IMR-90 (cell line): ENCODE measurements at regions not wholly inside any gene's neighbourhood (a gene's known extent, or its start where the extent isn't known, plus 50 kb on each side); places are given as distances from the start of the nearest gene placed in this dataset.

Experiments used
- ATAC-seq: fragments of 200-7000 bp; cut with Tn5 transposase; 2 replicates; pipeline ENCODE4 v1.9.1; 2020; ENCODE audit warnings: low read depth, mild to moderate bottlenecking, moderate library complexity
- BruUV-seq: library from RNA; stranded (reverse); fragments of 400-500 nt; replicated peaks from 2 replicates; lab custom pipeline; 2021; lab: Mats Ljungman, UMichigan
- CTCF ChIA-PET: fragments of 300-600 bp; formaldehyde crosslinking; extraction: SDS; loops from one replicate; lab custom pipeline; 2021; ENCODE audit warnings: antibody characterized with exemption; lab: Yijun Ruan, JAX
- POLR2A ChIA-PET: fragments of 300-600 bp; sonication (Branson Sonifier 250); formaldehyde crosslinking; loops from one replicate; lab custom pipeline; 2022; ENCODE audit warnings: antibody characterized with exemption; ENCODE audit not compliant: unreplicated experiment; lab: Charles Lee
- DNase-seq: peaks from one replicate; pipeline ENCODE4 v3.0.0; 2013
- H2AFZ ChIP-seq: replicated peaks from 2 replicates; pipeline ENCODE3; 2013; ENCODE audit warnings: low read length, mild to moderate bottlenecking; ENCODE audit not compliant: poor library complexity
- H2AK5ac ChIP-seq: 2 replicates; pipeline ENCODE4 v1.6.1; 2013; ENCODE audit warnings: low read depth, low read length, inconsistent platforms
- H2AK9ac ChIP-seq: replicated peaks from 2 replicates; pipeline ENCODE3; 2013; ENCODE audit warnings: mild to moderate bottlenecking, low read depth, low read length, moderate library complexity; ENCODE audit not compliant: poor library complexity
- H2BK120ac ChIP-seq: 2 replicates; pipeline ENCODE4 v1.6.1; 2013; ENCODE audit warnings: low read depth, low read length, inconsistent platforms
- H2BK15ac ChIP-seq: 3 replicates; pipeline ENCODE4 v1.6.1; 2013; ENCODE audit warnings: low read depth, low read length, inconsistent platforms
- H2BK20ac ChIP-seq: 2 replicates; pipeline ENCODE4 v1.6.1; 2013; ENCODE audit warnings: low read depth, mild to moderate bottlenecking, inconsistent platforms, low read length, moderate library complexity
- H2BK5ac ChIP-seq: 2 replicates; pipeline ENCODE4 v1.6.1; 2013; ENCODE audit warnings: mild to moderate bottlenecking, low read depth, low read length, inconsistent platforms; ENCODE audit not compliant: poor library complexity, severe bottlenecking
- H3K14ac ChIP-seq: replicated peaks from 2 replicates; pipeline ENCODE4 v1.6.1; 2013; ENCODE audit warnings: low read depth, low read length, inconsistent platforms
- H3K18ac ChIP-seq: 2 replicates; pipeline ENCODE4 v1.6.1; 2013; ENCODE audit warnings: low read depth, low read length, control low read depth
- H3K23ac ChIP-seq: 2 replicates; pipeline ENCODE4 v1.6.1; 2013; ENCODE audit warnings: low read depth, low read length, inconsistent platforms
- H3K27ac ChIP-seq: 2 replicates; pipeline ENCODE4 v1.5.1; 2013; ENCODE audit warnings: mild to moderate bottlenecking, control low read depth, low read length; ENCODE audit not compliant: insufficient read depth
- H3K27me3 ChIP-seq: 2 replicates; pipeline ENCODE4 v1.6.1; 2013; ENCODE audit warnings: low read length; ENCODE audit not compliant: control insufficient read depth, insufficient read depth
- H3K36me3 ChIP-seq: 2 replicates; pipeline ENCODE4 v1.6.1; 2013; ENCODE audit warnings: low read length, mixed read lengths; ENCODE audit not compliant: control insufficient read depth, insufficient read depth
- H3K4ac ChIP-seq: 2 replicates; pipeline ENCODE4 v1.6.1; 2013; ENCODE audit warnings: low read depth, low read length, inconsistent platforms
- H3K4me1 ChIP-seq: 2 replicates; pipeline ENCODE4 v1.6.1; 2013; ENCODE audit warnings: low read length, mixed read lengths; ENCODE audit not compliant: control insufficient read depth, insufficient read depth
- H3K4me2 ChIP-seq: 2 replicates; pipeline ENCODE4 v1.6.1; 2013; ENCODE audit warnings: low read depth, mild to moderate bottlenecking, control low read depth, low read length, moderate library complexity
- H3K4me3 ChIP-seq: 2 replicates; pipeline ENCODE4 v1.5.1; 2013; ENCODE audit warnings: low read depth, mild to moderate bottlenecking, control low read depth, low read length, moderate library complexity; ENCODE audit not compliant: insufficient read depth
- H3K56ac ChIP-seq: 2 replicates; pipeline ENCODE4 v1.6.1; 2013; ENCODE audit warnings: low read length, inconsistent platforms; ENCODE audit not compliant: insufficient read depth; ENCODE audit errors: extremely low read depth
- H3K79me1 ChIP-seq, 2 experiments: 2 replicates each; pipeline ENCODE4 v1.6.1; 2013; ENCODE audit warnings: low read length in 2 of 2, inconsistent platforms in 1 of 2, low read depth in 1 of 2
- H3K9ac ChIP-seq: 2 replicates; pipeline ENCODE4 v1.6.1; 2013; ENCODE audit warnings: low read depth, low read length, control low read depth
- H3K9me1 ChIP-seq: 2 replicates; pipeline ENCODE4 v1.6.1; 2013; ENCODE audit warnings: low read length, inconsistent platforms; ENCODE audit not compliant: insufficient read depth
- H3K9me3 ChIP-seq: 2 replicates; pipeline ENCODE4 v1.6.1; 2013; ENCODE audit warnings: low read length; ENCODE audit not compliant: control insufficient read depth, insufficient read depth
- H4K20me1 ChIP-seq: 2 replicates; pipeline ENCODE4 v1.6.1; 2013; ENCODE audit warnings: low read length, inconsistent platforms; ENCODE audit not compliant: insufficient read depth
- H4K5ac ChIP-seq: 2 replicates; pipeline ENCODE4 v1.6.1; 2013; ENCODE audit warnings: mild to moderate bottlenecking, low read depth, low read length, control low read depth
- H4K8ac ChIP-seq, 2 experiments: 2 replicates each; pipeline ENCODE4 v1.6.1; 2013; ENCODE audit warnings: low read depth in 2 of 2, low read length in 2 of 2, control low read depth in 1 of 2, inconsistent platforms in 1 of 2
- H4K91ac ChIP-seq: 2 replicates; pipeline ENCODE4 v1.6.1; 2013; ENCODE audit warnings: low read depth, low read length, inconsistent platforms; ENCODE audit not compliant: insufficient read depth
- BHLHE40 ChIP-seq: fragments of 150-350 bp; IDR thresholded peaks from 2 replicates; pipeline ENCODE4 v1.6.1; 2016; ENCODE audit warnings: mild to moderate bottlenecking, low read depth, low read length
- CHD1 ChIP-seq: IDR thresholded peaks from 2 replicates; pipeline ENCODE4 v1.6.1; 2012; ENCODE audit warnings: low read depth, low read length, improper control_type of control experiment
- MAZ ChIP-seq: IDR thresholded peaks from 2 replicates; pipeline ENCODE4 v1.6.1; 2012; ENCODE audit warnings: low read depth, mild to moderate bottlenecking, low read length, improper control_type of control experiment, moderate library complexity, borderline replicate concordance
- USF2 ChIP-seq: fragments of 150-350 bp; IDR thresholded peaks from 2 replicates; pipeline ENCODE4 v1.6.1; 2017; ENCODE audit warnings: mild to moderate bottlenecking, antibody characterized with exemption, low read length, low read depth
- WGBS, 2 experiments: methylation state at CpG; one replicate each; pipeline versions ENCODE4 v1.1.5 to v1.1.7; 2013; ENCODE audit warnings: missing lambda C conversion rate in 2 of 2; ENCODE audit not compliant: insufficient read length in 1 of 2; ENCODE audit errors: extremely low coverage in 2 of 2; 5-methylcytosine and 5-hydroxymethylcytosine counted together
- dilution Hi-C: fragments of 300-500 bp; cut with HindIII; formaldehyde crosslinking; loops from one replicate; pipeline ENCODE4 v1.14.3; 2018; ENCODE audit warnings: low sequenced_read_pairs; ENCODE audit not compliant: unreplicated experiment
- in situ Hi-C: fragments of 300-500 bp; cut with MboI; formaldehyde crosslinking; loops from 3 replicates; pipeline ENCODE4 v1.14.3; 2019; ENCODE audit warnings: low sequenced_read_pairs, inconsistent platforms, mixed read lengths
- intact Hi-C: fragments of 100-400 bp; cut with micrococcal nuclease; formaldehyde crosslinking; loops from 2 replicates; pipeline ENCODE4 v1.10.0; 2022

- peak; percentile 77 for ATAC-seq
- TF ChIP-seq MAZ (no peak; the same call in 1 of the 2 replicates), USF2 (peak; percentile 93), CHD1 (no peak), BHLHE40 (peak; percentile 97)
- H2BK15ac ChIP-seq: peak overlapping the region; percentile 91; the same call in 2 of the 3 replicates
- H3K4me3 ChIP-seq: no peak overlapping the region
- H3K79me1 ChIP-seq: no peaks in the 10 kb centered on the region
- H3K4me2 ChIP-seq: 0 out of 2 replicates have a peak overlapping the region, but pooled peaks have one; percentile 17
- H3K4me1 ChIP-seq: peaks cover 10% of the 10 kb centered on the region; the same call in 1 of the 2 replicates
- peak overlapping the region; percentile 94 for H3K4ac ChIP-seq
- H2AK5ac ChIP-seq: peak overlapping the region; percentile 74; the same call in 1 of the 2 replicates
- POLR2A ChIA-PET: no interaction called here
- H3K18ac ChIP-seq: peak overlapping the region; percentile 63; the same call in 1 of the 2 replicates
- H3K56ac ChIP-seq: peak overlapping the region; percentile 35; the same call in 1 of the 2 replicates
- peak overlapping the region; percentile 84 for H4K91ac ChIP-seq
- 8% methylated on average over 2 of the region's 9 CpGs; no CpG with 5 or more reads in 1 of the 2 experiments for WGBS, 2 experiments
- peak overlapping the region; percentile 63; the same call in 1 of the 2 replicates for H3K27ac ChIP-seq
- peak overlapping the region; percentile 2 to 4; a peak in 1 of 4 replicates for H4K8ac ChIP-seq
- H3K9ac ChIP-seq: no peak overlapping the region
- CTCF ChIA-PET: no interaction called here
- H3K27me3 ChIP-seq: no peaks in the 10 kb centered on the region
- H3K9me1 ChIP-seq: peaks cover 11% of the 10 kb centered on the region
- H2AFZ ChIP-seq: peak overlapping the region; percentile 79
- in situ Hi-C loops (no loop called here), dilution Hi-C loops (no loop called here), intact Hi-C loops (no loop called here)
- H3K14ac ChIP-seq: peak overlapping the region; percentile 68
- no TSS peak for BruUV-seq
- no peaks in the 10 kb centered on the region for H3K9me3 ChIP-seq
- no peaks in the 10 kb centered on the region for H3K36me3 ChIP-seq
- H4K20me1 ChIP-seq: no peaks in the 10 kb centered on the region
- peak overlapping the region; percentile 29 for H2BK5ac ChIP-seq
- DNase-seq: peak; percentile 79
- peak overlapping the region; percentile 6 for H2AK9ac ChIP-seq
- peak overlapping the region; percentile 95 for H2BK120ac ChIP-seq
- peak overlapping the region; percentile 66 for H2BK20ac ChIP-seq
- H3K23ac ChIP-seq: peak overlapping the region; percentile 1
- H4K5ac ChIP-seq: peak overlapping the region; percentile 62; the same call in 1 of the 2 replicates
Observed at GRCh38 chr6:1027109-1027794, 284.6 kb upstream of the FOXQ1 start.
